ENCODE measurements at regions not wholly inside any gene's neighbourhood (a gene's known extent, or its start where the extent isn't known, plus 50 kb on each side); places are given as distances from the start of the nearest gene placed in this dataset.

DNA sequence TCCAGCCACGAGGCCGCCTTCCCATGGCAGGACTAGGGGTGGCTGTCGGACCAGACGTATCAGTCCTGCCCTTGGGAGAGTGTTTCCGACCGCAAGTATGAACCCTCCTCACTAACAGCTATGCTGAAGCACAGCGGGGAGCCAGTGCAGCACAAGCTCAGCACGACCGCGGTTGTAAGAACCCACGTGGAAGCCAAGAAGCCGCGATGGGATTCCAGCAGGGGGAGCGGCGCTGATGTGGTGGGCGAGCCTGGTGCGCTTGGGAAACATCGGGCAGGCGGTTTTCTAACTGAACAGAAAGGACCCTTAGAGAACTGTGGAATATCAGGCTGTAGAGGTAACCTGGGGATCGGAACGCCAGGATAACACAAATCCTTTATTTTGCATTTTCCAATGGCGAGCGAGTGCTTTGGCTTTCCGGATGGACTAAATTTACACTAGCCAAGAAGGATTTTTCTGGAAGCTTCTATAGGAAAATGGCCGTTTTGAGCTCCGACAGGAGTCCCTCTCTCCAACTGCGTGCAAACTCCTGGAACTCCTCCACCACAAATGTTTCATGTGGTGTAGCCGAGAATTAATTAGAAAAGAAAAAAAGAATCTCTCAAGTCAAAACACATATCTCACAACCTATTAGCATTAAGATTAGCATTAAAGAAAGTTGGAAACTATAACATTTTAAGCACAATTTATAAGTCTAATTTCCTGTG is 132.0 kb upstream of the MYCN start:
- TF ChIP-seq, protein P1, sequence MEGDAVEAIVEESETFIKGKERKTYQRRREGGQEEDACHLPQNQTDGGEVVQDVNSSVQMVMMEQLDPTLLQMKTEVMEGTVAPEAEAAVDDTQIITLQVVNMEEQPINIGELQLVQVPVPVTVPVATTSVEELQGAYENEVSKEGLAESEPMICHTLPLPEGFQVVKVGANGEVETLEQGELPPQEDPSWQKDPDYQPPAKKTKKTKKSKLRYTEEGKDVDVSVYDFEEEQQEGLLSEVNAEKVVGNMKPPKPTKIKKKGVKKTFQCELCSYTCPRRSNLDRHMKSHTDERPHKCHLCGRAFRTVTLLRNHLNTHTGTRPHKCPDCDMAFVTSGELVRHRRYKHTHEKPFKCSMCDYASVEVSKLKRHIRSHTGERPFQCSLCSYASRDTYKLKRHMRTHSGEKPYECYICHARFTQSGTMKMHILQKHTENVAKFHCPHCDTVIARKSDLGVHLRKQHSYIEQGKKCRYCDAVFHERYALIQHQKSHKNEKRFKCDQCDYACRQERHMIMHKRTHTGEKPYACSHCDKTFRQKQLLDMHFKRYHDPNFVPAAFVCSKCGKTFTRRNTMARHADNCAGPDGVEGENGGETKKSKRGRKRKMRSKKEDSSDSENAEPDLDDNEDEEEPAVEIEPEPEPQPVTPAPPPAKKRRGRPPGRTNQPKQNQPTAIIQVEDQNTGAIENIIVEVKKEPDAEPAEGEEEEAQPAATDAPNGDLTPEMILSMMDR (IDR thresholded peaks at IDR 0.05; ENCODE audit: low read depth, low read length): no peak
- TF ChIP-seq EZH2phosphoT487 (IDR thresholded peaks at IDR 0.05; ENCODE audit: low read depth): no peak

Measured in OCI-LY3 (cell line).